GM18867 (cell line): ENCODE measurements at regions not wholly inside any gene's neighbourhood (a gene's known extent, or its start where the extent isn't known, plus 50 kb on each side); places are given as distances from the start of the nearest gene placed in this dataset.

Experiments used
- ATAC-seq: cut with Tn5 transposase; IDR thresholded peaks from one replicate; pipeline ENCODE4 v1.9.1; 2021; ENCODE audit warnings: mild to moderate bottlenecking, moderate library complexity; ENCODE audit not compliant: unreplicated experiment

DNA sequence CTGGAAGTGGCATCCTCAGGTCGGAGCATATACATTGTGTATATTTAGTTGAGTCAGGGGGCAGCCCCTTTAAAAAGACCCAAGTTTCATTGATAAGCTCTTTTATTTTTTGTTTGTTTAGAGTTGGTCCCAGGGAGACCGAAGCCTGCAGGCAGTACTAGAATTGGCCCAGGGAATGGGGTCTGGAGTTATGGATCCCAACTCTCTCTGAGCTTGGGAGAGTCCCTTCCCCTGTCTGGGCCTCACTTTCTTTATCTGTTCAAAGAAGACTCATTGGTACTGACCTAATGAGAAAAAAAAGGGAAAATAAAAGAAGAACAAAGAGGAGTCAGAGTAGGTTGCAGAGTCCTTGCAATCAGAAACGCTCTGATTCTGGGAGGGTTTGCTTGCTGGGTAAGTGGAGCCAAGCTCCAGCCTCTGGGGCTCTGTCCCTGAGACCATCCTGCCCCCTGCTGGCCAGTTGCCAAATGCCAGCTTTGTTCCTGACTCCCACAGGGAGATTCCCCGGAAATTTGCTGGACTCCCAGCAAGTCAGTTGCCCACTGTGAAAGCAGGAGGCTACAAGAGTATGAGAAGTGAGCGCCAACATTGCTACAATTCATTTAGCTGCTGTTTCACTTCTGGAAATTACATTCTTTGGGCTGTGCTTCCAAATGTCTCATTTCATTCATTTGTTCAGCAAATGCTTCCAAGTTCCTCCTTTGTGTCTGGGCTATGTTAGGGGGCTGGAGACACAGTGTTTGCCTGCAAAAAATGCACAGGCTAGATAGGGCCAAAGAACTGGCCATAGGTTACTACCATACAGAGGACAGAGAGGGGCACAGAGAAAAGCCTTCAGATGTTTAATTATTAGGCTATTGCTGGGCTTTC, 156.2 kb downstream of the MELK start:
- ATAC-seq: no peak

DNA sequence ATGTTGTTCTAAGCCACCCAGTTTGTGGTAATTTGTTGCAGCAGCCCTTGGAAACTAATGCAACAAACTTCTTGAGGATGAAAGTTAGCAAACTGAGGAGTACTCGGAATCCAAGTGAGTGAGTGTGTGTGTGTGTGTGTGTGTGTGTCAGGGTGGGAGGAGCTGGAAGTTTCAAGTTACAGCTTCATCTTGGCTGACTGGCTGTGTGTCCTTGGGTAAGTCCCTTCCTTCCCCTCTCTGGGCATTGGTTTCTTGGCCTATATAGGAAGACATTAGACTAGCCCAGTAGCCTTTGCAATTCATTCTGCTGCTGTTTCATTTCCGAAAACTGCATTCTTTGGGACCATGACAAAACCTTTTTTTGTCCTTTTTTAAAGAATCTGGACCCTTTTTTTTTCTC, 157.2 kb downstream of the MELK start:
- no peak for ATAC-seq

DNA sequence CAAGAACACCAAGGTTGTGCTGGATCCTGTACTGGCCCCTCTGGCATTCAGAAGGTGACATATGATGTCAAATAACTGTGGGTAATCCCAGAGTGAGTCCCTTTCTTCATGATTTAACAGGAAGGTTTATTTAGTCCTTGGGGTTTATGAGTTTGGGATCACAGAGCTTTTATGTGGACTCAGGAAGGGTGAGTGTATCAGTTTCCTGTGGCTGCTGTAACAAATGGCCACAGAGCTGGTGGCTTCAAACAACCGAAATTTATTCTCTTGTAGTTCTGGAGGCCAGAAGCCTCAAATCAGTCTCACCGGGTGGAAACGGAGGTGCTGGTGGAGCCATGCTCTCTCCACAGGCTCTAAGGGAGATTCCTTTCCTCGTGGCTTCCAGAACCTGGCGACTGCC, 157.7 kb downstream of the MELK start:
- ATAC-seq: no peak

DNA sequence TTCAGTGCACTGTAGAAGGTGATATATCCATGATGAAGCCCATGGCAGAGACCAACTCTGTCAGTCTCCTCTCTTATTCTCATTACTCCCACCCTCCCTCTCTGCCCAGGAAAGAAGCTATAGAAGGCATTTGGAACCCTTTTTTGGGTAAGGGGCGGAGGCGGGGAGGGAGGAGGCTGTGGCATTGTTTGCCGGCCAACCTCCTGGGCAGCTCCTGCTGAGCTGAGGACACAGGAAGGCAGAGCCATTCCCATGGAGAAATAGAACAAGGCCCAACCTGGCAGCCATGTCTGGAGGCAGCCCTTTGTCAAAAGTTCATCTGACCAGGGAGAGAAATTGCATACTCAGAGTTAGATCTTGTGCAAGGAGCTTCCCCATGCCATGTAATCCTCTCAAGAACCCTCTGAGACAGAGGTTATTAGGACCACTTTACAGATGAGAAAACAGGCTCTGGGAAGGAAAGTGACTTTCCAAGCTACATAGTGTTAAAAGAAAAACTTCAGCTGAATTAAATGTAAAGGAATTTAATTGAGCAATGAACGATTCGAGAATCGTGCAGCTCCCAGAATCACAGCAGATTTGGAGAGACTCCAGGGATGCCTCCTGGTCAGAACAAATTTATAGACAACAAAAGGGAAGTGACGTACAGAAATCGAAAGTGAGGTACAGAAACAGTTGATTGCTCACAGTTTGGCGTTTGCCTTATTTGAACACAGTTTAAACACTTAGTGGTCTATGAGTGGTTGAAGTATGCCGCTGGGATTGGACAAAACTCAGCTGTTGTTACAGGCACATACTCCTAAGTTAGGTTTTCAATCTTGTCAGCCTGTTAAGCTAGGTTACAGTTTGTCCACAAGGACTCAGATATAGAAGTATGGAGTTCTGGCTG, 158.6 kb downstream of the MELK start:
- no peak for ATAC-seq

DNA sequence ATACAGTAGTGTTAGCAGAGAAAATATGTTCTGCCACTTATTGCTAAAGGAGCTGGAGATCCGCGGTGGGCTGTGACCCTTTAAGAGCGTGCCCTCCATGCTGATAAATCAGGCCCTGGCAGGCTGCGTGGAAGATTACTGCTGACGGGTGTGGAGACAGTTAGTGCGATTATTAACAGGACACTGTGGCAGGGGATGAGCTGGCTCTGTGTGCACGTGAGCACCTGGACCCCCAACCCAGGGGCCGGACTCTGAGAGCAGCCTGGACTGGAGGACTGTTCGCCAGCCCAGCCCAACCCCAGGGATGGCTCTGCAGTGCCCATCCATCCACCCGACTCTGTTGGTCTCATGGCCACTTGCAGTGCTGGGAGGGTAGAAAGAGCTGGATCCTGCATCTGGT, 162.0 kb downstream of the MELK start:
- ATAC-seq: no peak

DNA sequence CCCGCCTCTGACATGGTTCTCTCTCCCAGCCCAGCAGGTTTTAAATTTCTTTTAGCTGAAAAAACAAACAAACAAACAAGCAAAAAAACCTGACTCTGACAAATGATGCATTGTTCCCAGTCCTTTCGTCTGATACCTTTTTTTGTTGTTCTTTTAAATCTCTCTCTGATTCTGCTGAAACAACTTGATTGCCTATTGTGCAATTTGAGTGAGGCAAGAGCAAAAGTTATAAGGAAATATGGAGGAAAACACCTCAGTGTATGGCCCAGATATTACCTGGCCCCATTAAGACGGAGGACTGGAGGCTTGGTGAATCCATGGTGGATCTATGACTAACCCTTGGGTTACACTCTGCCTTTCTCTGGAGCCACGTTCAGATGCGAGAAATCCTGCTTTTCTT, 164.0 kb downstream of the MELK start:
- no peak for ATAC-seq

DNA sequence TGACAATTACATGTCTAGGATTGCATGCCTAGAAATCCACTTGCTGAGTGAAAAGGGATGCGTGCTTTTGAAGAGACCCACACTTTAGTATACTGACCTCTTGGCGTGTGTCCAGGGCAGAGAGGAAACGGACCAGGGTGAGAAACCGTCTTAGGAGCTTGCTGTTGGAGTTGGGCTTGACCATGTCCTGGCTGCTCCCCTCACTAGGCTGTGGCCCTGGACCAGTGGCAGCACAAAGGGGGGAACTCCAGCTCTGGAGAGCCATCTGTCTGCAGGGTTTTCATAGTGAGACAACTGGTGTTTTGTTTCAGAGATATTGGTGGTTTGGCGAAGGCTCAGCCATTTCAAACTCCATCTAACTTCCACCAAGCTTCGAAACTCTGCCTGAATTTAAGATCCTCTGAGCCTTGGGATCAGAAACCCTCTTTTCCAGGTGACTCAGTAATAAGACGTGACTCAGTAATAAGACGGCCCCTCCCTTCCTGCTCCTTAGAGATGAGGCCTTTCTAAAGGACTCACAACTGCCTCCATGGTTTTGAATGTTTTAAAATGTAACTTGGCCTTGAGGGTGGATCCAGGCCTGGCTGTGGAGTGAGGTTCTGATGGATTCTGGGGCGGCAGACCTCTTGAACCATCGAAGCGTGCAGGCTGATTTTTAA, 165.8 kb downstream of the MELK start:
- ATAC-seq: no peak

DNA sequence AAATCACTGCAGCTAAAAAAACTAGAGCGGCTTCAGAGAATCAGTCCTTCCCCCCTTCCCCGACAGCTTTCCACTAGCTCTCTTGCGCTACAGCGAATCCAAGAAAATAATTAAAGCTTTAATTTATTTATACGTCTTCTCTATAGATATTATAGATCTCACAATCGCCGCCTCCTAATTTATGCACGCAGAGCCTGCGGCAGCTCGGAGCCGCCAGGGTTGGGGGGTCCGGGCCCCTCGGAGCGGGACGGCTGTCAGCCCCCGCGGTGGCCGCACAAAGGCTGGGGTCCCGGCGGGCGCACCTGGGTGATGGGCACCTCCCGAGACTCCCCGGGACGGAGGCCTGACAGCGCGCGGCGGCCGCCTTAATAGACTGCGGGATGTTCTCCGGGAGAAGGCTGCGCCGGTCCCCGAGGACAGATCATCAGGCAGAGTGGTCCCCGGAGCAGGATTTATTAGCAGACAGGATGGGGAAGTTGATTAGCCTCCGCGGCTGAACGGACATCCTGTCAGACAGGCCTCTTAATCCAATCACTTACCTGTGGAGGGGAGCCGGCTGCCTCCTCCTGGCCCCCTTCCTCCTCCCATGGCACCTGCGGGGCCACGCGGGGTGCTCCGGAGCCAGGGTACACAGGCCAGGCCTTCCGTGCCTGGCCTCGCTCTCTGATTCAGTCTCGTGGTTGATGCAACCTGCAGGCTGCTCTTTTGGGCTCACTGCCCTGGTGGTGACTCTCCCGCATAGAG, 166.8 kb downstream of the MELK start:
- ATAC-seq: no peak

DNA sequence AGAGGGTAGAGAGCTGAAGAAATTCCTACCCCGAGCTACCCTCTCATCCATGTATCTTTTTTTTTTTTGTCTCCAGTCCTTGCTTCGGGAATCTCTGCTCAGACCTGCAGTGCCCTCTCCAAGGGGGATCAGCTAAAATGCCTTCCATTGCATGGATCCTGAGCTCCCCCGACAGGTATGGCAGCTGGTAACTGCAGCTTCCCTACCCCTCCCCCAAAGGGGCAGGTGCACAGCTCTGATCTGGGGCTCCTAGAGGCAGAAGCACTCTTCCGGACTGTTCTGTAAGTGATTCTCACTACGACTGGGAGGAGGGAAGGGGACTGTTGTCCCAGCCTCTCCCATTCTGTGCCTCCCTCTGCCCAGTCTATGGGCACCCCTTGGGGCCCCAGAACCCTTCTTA, 169.6 kb downstream of the MELK start:
- no peak for ATAC-seq

DNA sequence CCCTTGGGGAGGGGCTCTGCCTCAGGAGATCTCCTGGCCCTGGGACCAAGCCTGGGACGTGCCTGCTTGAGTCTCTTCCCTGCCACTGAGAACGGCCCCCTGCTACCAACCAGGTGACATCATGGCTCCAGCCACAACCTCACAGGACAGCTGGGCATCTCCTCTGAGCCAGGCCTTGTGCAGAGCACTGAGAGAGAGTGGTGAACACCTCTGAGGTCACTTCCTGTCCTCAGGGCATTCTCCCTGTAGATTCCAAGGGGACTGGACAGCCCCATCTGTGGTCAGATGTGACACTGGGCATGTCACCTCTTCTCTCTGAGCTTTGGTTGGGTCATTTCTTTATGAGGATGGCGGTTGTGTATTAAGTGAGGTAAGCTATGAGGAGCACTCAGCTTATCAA, 172.0 kb downstream of the MELK start:
- no peak for ATAC-seq

DNA sequence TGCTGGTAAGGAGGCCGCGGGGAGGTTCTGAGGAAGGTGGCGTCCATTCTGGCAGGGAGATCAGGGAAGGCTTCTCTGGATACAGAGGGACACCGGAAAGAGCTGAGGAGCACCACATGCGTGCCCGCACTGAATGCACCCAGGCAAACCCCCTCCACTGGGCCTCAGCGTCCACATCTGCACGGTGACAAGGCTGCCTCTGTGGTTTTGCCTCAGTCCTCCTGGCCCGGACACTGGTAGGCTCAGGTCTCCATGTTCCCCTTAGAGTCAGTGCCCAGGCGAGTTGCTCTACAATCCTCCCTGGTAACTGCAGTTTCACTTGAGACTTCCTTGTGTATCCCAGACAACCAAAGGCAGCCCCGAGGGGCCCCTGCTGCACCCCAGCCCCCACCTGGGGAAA, 173.3 kb downstream of the MELK start:
- ATAC-seq: no peak

DNA sequence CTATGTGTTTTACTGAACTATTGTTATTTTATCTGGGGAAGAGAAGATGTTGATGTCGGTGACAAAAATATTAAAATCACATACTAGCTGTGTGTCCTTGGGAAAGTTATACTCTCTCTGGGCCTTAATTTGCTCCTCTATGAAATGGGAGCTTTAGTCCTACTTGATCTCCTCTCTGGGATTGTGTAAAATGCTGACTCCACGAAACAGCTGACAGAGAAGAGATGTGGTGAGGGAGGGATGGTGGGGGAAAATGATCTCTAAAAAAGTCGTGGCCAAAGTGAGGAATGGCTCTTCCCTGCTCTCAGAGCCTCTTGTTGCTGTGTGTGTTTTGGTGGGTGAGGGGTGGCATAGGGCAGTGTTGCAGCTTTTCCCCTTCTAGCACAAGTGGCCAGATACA, 173.7 kb downstream of the MELK start:
- no peak for ATAC-seq

DNA sequence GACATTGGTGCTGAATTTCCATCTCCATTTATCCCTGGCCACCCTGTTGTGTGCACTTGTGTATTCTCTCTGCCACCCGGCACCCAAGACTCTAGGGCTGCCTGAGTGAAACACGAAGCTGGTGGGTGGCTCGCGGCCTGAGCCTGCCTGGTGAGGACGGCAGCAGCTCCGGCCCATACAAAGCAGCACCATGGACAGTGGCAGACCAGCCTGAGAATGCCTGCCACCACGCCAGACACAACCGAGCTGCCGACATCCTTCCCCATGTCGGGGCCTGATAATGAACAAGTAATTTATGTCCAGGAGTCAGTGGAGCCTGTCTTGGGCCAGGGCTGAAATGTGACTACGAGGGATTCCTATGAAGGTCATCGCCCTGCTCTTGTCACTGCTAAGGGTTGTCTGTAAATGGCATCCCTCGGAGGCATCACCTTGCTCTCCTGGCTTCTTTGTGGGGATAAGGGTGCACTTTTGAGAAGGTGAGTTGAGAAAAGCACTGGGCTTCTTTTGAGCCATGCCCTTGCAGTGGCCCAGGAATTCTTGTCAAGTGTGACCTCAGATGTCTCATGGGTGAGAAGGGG, 175.7 kb downstream of the MELK start:
- no peak for ATAC-seq

DNA sequence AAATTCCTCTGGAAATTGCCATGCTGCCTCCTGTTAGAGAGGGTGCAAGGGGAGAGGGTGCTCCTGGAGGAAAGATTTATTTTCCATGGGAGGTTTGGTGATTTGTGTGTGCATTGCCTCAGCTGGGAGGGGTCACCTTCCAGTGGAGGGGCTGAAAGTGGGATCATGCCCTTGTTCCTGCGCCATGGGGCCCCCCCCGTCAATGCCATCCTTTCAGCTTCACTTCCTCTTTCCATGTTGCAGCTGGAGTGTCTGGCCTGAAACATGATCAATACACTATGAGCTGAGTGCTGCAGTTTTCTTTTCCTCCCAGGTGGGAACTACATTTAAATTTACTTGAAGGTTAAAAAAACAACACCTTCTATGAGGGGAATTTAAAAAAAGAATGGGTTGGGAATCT, 176.8 kb downstream of the MELK start:
- ATAC-seq: no peak

DNA sequence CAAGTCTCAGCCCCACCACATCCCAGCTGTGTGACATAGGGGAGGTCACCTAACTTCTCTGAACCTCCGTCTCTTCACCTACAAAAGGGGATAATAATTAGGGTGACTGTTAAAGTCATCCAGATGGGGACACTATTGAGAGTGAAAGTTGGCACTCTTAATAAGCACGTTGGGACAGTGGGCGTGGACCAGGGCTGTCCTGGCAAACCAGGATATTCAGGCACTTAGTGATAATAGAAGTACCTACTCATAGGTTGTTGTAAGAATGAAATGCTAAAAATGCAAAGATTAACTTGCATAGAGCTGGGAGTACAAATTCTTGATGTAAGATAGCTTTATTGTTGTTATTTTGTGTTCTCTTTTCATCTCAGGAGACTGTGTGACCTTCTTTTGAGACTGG, 177.9 kb downstream of the MELK start:
- ATAC-seq: no peak

DNA sequence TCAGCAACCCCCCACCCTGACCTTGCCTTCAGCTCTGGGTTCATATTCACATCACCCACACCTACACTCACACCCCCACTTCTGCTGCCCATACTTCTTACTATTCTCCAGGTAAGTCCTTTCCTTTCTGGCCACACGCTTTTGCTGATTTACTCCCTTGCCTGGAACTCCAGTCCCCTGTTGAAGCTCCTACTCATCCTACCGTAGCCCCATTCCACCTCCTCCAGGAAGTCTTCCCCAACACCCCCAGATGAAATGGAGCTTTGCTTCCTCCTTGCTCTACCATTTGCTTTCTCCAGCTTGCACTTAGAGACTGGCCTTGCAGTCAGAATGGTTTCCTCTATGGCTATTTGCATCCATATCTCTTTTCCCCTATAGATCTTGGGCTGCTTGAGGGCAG, 182.3 kb downstream of the MELK start:
- ATAC-seq: no peak

DNA sequence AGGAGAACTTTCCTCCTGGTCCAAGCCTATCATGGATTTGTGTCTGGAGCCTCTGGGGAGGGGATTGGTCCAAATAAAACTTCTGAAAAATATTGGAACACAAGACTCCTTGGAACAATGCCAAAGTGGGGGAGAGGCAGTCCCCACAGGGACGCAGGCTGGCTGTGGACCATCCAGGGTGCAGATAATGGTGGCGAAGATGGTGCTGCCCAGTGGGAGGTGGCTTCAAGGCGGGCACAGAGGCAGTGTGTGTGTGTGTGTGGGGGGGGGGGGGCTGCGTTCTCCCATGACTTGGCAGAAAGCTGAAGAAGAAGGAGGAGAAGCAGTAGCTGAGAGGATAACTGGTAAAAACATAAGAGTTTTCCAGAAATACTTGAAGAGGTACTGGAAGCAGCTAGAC, 186.4 kb downstream of the MELK start:
- no peak for ATAC-seq

DNA sequence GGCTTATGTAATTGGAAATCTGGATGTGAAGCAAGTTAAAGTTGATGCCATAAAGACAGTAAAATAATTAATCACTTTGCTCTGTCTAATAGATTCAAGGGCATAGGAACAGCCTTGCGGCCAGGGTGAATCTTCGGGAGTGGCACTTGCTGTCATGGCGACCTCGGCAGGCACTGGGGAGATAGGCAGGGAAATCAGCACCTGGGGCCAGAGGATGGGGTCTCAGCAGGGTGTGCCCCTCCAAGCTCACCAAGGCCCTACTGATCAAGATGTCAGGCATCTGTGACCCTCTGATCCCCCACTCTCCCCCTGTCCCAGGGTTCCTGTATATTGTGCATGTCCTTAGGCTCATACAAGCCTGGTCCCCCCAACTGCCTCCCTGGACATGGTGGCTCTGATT, 187.3 kb downstream of the MELK start:
- no peak for ATAC-seq

DNA sequence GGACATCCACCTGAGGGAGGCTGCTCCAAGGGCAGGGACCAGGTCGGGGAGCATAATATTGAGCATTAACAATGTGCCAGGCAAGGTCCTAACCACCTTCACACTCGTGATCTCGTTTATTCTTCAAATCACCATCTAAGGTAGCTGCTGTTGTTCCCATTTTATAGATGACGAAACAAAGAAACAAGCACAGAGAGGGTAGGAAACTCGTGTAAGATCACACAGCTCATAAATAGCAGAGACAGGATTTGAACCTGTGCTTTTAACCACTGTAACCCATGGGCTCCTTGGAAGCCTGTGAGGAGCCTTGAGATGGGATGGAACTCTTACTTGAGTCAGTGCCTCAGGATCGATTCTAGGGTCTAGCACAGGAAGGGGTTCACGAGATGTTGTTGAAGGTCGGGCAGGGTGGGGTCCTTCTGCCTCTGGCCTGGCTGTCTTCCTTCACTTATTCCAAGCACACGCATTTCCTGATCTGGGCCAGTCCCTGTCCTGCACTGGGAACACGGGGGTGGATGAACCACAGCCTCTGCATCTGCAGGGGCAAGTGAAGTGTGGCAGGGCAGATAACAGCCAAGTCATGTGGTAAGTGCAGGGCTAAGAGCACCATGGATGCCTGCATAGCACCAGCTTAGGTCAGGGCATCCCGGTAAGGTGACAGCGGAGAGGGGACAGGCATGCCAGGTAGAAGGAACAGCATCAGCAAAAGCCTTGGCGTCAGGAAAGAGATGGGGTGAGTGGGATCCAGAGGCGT, 188.1 kb downstream of the MELK start:
- ATAC-seq: no peak

DNA sequence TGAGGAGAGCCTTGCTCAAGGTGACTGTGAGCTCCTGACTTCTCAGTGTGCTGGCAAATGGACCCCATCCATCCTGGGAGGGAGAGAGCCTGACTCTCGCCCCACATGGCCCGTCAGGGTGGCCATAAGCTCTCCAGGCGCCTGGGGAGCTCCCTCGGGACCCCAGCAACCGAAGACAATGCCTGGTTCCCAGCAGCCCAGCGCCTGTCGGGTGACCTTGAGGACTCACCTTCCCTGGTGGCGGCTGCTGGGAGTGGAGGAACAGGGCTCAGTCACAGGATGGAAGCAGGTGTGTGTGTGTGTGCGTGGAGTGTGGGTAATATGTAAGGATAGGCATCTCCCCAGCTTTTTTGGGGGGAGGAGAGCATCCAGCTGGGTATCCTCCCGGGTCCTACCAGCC, 190.3 kb downstream of the MELK start:
- ATAC-seq: no peak
